H7 (cell line): ENCODE measurements at regions not wholly inside any gene's neighbourhood (a gene's known extent, or its start where the extent isn't known, plus 50 kb on each side); places are given as distances from the start of the nearest gene placed in this dataset.
A peak's percentile ranks its signal among the peaks of the same experiment; 100 is the strongest.

Source experiments
- DNase-seq: peaks from one replicate; pipeline ENCODE4 v3.0.0; 2012
- H3K27me3 ChIP-seq: 2 replicates; pipeline ENCODE4 v1.6.0; 2011; ENCODE audit warnings: mild to moderate bottlenecking, low read length; ENCODE audit not compliant: control insufficient read depth, insufficient read depth
- H3K36me3 ChIP-seq: replicated peaks from 2 replicates; pipeline ENCODE4 v1.5.1; 2011; ENCODE audit warnings: low read length; ENCODE audit not compliant: control insufficient read depth, insufficient read depth
- H3K4me3 ChIP-seq: 2 replicates; pipeline ENCODE4 v1.5.1; 2011; ENCODE audit warnings: low read depth, mild to moderate bottlenecking, control low read depth, low read length, moderate library complexity; ENCODE audit not compliant: insufficient read depth

- no peak for DNase-seq
- no peak overlapping the region for H3K4me3 ChIP-seq
- no peaks in the 10 kb centered on the region for H3K36me3 ChIP-seq
- no peaks in the 10 kb centered on the region for H3K27me3 ChIP-seq
These were observed 133.3 kb downstream of the PJA1 start for GRCh38 chrX:69031971-69032391.

DNA sequence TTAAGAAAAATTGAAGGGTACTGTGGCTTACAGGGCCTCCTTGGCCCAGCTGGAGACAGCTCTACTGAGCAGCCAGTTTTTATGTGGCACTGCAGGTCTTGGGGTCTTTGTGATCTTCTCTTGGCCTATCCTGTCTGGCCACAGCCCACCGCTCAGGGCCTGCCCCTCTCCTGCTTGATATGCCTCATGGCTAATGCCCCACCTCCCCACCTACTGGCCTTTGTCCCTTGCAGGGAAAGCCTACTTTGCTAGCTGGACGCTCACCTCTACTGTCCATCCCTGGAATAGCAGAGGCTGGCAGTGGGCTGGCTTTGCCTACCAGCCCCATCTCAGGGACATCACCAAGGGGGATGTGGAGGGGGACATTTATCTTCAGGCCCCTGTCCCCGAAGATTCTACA, 134.1 kb downstream of the PJA1 start:
- Histone ChIP-seq H3K4me3 (no peak overlapping the region), H3K27me3 (no peaks in the 10 kb centered on the region), H3K36me3 (no peaks in the 10 kb centered on the region)
- peak; percentile 56 for DNase-seq

- Histone ChIP-seq H3K36me3 (no peaks in the 10 kb centered on the region), H3K27me3 (no peaks in the 10 kb centered on the region), H3K4me3 (no peak overlapping the region)
- no peak for DNase-seq
These were observed 135.5 kb downstream of the PJA1 start for GRCh38 chrX:69029771-69030170.

DNA sequence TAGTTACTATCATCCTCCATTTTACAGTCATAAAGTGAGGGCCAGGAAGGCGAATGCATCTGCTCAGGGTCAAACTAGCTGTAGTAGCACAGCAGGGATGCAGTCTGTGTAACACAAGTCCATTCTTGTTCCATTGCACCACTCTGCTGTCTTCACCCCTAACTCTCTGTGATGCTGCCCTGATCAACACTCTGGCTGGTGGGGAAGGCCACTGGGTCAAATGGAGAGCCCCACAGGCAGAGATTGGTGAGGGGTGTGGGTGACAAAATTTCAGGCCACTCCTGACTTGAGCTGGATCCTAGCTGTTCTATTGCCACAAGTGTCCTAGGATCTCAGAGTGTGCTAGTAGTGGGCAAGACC, 136.5 kb downstream of the PJA1 start:
- no peak overlapping the region for H3K4me3 ChIP-seq
- no peaks in the 10 kb centered on the region for H3K36me3 ChIP-seq
- H3K27me3 ChIP-seq, result no peaks in the 10 kb centered on the region
- DNase-seq, result no peak

DNA sequence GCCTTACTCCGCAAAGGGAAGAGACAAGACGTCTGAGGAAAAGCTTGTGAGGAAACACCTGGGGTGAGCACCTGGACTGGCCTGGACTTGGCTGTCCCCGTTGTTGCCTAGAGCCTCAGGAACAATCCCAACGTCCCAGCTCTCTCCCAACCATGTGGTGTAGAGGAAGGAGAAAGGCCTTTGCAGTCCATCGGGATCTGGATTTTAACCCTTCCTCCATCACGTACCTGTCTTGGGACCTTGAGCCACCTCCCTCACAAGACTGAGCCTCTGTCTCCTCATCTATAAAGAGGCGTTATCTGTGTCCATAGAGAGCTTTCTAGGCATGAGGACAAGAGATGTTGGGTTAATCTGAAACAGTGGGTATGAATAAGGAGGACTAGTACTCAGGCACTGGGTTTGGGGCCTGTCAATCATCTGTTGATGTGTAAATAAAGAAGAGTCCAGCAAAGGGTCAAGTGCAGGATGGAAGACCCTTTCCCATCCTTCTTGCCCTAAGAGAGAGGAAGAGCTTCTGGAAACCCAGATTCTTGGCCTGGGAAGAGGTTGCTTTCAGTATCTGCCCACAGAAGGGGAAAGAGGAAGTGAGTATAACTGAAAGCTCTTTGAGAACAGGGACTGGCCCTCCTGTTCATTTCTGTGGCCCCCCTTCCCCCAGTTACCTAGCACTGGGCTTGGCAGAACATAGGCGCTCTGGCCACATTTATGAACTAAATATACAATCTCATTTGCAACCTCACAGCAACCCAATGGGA, 137.1 kb downstream of the PJA1 start:
- DNase-seq, result no peak
- Histone ChIP-seq H3K36me3 (no peaks in the 10 kb centered on the region), H3K4me3 (no peak overlapping the region), H3K27me3 (no peaks in the 10 kb centered on the region)

GRCh38 chrX:69027181-69028005, 137.9 kb downstream of the PJA1 start:
- no peak for DNase-seq
- Histone ChIP-seq H3K36me3 (no peaks in the 10 kb centered on the region), H3K27me3 (no peaks in the 10 kb centered on the region), H3K4me3 (no peak overlapping the region)

DNA sequence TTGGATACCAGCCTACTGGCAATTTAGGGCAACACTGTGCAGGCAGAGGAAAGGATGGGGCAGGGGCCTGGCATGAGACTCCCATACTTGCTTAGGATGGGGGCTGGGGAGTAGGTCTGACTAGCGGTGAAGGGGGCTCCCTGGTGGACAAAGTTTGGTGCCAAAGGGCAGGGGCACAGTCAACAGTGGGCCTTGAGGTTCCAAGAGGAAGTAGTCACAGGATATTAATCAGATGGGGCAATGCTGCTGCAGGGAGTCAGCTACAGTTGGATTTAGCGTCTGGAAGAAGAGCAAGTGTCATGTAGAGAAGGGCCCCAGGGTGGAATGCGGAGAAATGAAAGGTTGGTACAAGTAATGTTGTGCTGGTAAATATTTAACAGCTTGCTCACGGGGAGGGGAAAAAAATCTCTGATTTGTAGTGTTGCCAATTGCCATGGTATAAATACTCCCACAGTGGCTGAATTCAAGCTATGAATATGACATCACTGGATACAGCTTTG, 139.4 kb downstream of the PJA1 start:
- no peaks in the 10 kb centered on the region for H3K27me3 ChIP-seq
- no peak overlapping the region for H3K4me3 ChIP-seq
- H3K36me3 ChIP-seq, result no peaks in the 10 kb centered on the region
- no peak for DNase-seq

- H3K36me3 ChIP-seq, result no peaks in the 10 kb centered on the region
- H3K27me3 ChIP-seq, result no peaks in the 10 kb centered on the region
- peak; percentile 50 for DNase-seq
- H3K4me3 ChIP-seq, result no peak overlapping the region
These were observed 140.3 kb downstream of the PJA1 start for GRCh38 chrX:69024931-69025330.

- no peak overlapping the region for H3K4me3 ChIP-seq
- no peak for DNase-seq
- H3K36me3 ChIP-seq, result no peaks in the 10 kb centered on the region
- no peaks in the 10 kb centered on the region for H3K27me3 ChIP-seq
These were observed 141.0 kb downstream of the PJA1 start for GRCh38 chrX:69024161-69024736.

DNA sequence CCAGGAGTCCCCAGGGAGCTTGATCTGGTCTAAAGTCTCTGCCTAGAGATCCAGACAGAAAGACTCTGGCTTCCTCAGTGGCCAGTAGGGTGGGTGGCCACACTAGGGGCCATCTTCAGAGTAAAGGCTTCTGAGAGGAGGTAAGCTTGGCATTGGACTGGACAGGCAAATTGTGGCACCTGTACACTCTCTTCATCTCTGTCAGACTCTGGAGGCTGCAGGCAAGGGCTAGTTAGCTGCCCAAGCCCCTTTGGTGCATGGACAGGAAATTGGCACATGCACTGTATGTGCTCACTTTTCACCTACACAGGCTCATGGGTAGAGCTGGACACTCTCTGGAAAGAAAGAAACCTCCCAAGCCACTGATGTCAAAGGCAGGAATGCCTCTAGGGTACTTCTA, 142.8 kb downstream of the PJA1 start:
- H3K27me3 ChIP-seq, result no peaks in the 10 kb centered on the region
- DNase-seq, result no peak

DNA sequence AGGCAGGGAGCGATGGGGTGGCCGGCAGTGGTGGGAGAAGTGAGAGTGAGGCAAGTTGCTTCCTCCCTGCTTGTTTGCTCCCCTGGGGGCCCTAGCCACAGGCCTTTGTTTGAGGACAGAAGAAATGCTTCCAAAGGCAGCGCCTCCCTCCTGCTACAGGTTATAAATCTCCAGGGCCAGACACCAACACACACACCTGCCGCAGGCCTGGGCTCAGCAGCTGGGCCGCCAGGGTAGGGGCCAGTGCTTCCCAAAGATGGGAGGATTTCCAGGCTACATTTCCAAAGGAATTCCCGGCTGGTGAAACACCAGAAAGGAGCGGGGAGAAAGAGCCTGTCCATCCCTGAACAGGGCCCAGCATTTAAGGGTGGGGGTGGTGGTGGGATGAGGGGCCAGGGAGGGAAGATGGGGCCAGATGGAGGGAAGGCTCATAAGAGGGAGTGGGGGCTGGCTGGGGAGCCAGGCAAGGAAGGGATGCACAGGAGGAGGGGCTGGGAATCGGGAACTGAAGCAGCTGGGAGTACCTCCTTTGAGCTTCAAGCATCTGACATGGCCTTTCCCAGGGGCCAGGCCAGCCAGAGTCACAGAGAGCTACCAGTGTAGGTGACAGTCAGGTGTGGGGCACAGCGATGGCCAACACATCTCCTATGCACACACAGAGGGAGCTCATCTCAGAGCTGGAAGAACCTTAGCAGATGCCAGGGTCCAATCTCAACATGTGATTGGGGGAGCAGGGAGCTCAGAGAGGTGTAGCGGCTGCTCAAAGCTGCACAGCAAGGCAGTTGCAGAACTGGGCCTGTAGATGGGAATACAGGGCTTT, 143.9 kb downstream of the PJA1 start:
- peak; percentile 46 for DNase-seq
- no peaks in the 10 kb centered on the region for H3K36me3 ChIP-seq
- no peak overlapping the region for H3K4me3 ChIP-seq
- no peaks in the 10 kb centered on the region for H3K27me3 ChIP-seq

More for the DNA sequence above, 142.8 kb downstream of the PJA1 start:
- Histone ChIP-seq H3K36me3 (no peaks in the 10 kb centered on the region), H3K4me3 (no peak overlapping the region)

DNA sequence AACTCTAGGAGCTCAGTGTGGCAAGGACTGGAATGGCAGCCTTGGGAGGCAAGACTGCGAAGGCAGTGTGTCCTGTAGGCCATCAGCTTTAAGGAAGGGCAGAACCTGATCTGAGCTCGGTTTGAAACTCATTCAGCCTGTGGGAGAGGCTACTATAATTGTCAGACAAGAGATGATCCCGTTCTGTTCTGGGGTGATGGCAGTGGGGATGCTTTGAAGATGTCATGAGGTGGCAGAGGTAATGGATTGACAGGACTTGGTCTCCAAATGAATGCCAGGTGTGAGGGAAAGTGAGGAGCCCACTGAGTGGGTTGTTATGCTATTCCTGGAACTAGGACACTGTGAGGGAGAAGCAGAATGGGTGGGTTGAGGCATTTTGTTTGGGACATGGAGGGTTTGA, 144.9 kb downstream of the PJA1 start:
- no peaks in the 10 kb centered on the region for H3K36me3 ChIP-seq
- no peaks in the 10 kb centered on the region for H3K27me3 ChIP-seq
- DNase-seq, result no peak
- no peak overlapping the region for H3K4me3 ChIP-seq

DNA sequence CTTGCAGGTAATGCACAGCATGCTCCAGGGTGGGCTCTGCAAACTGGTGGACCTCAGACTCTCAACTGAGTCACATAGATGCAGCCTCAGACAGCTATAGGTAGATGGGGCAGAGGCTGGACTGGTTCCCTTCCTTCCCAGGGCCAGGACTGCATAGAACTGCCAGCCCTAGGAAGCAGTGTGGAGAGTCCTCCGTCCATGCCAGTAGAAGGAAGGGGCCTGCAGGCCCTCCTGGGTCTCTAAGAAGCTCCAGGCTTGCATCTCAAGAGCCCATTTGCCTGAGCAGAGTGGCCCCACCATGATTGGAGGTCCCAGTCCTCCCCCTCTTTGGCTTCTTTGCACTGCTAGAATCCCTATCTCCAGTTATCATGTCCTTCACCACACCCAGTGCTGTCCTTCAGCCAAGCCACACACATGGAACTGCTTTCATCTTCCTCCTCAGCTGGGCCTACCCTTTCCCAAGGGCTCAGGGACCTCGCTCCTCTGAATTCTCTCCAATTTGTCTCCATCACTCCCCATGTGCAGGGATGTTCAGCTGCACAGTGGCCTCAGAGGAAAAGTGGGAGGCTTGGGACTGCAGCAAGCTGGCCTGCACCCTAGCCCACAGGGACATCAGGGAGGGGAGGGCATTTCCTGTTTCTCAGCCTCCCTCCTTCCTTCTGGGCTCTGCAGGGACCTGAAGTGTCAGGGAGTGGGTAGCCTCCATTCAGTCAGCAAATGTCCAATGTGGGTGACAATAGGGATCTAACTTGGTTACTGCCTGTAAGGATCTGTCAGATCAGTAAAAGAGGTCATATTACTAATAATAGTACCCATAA, 146.0 kb downstream of the PJA1 start:
- DNase-seq, result peak; percentile 8
- Histone ChIP-seq H3K36me3 (no peaks in the 10 kb centered on the region), H3K27me3 (no peaks in the 10 kb centered on the region)

More for the DNA sequence above, 146.0 kb downstream of the PJA1 start:
- H3K4me3 ChIP-seq, result no peak overlapping the region
